GM12874 (cell line): ENCODE measurements at regions not wholly inside any gene's neighbourhood (a gene's known extent, or its start where the extent isn't known, plus 50 kb on each side); places are given as distances from the start of the nearest gene placed in this dataset.

Experiments
- CTCF ChIP-seq: IDR thresholded peaks from 2 replicates; pipeline ENCODE4 v1.5.1; 2011; ENCODE audit warnings: low read depth, mild to moderate bottlenecking, control low read depth, low read length, moderate library complexity; ENCODE audit not compliant: insufficient read depth

GRCh38 chr7:25544254-25544653, 316.0 kb upstream of the NPVF start:
- no peak for TF ChIP-seq CTCF

- no peak for TF ChIP-seq CTCF
These were observed 317.1 kb upstream of the NPVF start for GRCh38 chr7:25545124-25546008.

GRCh38 chr7:25546306-25546705, 318.0 kb upstream of the NPVF start:
- no peak for TF ChIP-seq CTCF

- TF ChIP-seq CTCF: no peak
These were observed 321.1 kb upstream of the NPVF start for GRCh38 chr7:25549271-25549921.

GRCh38 chr7:25550149-25550548, 321.9 kb upstream of the NPVF start:
- TF ChIP-seq CTCF: no peak

- TF ChIP-seq CTCF: no peak
These were observed 324.7 kb upstream of the NPVF start for GRCh38 chr7:25552998-25553397.

- TF ChIP-seq CTCF: no peak
These were observed 325.4 kb upstream of the NPVF start for GRCh38 chr7:25553580-25554291.
